Astrocyte (in vitro differentiated cells and primary cell): ENCODE measurements at regions not wholly inside any gene's neighbourhood (a gene's known extent, or its start where the extent isn't known, plus 50 kb on each side); places are given as distances from the start of the nearest gene placed in this dataset.

ENCODE experiments used
- CTCF ChIP-seq: IDR thresholded peaks from 2 replicates; pipeline ENCODE4 v1.5.1; 2011; ENCODE audit warnings: low read depth, mild to moderate bottlenecking, inconsistent platforms, low read length, moderate library complexity; ENCODE audit not compliant: insufficient read depth
- EZH2 ChIP-seq: IDR thresholded peaks from 2 replicates; pipeline ENCODE4 v1.6.1; 2012; ENCODE audit warnings: mild to moderate bottlenecking, low read length, inconsistent platforms; ENCODE audit not compliant: insufficient read depth

- TF ChIP-seq CTCF = no peak
- no peak for TF ChIP-seq EZH2
Observed at GRCh38 chr6:1086446-1087153, 225.3 kb upstream of the FOXQ1 start.
